Endodermal cell (in vitro differentiated cells): ENCODE measurements at regions not wholly inside any gene's neighbourhood (a gene's known extent, or its start where the extent isn't known, plus 50 kb on each side); places are given as distances from the start of the nearest gene placed in this dataset.

Experiments used
- DNase-seq: peaks from one replicate; pipeline ENCODE4 v3.0.0-alpha.2; 2017
- H3K27ac ChIP-seq: 2 replicates; pipeline ENCODE4 v1.5.1; 2013; ENCODE audit warnings: mild to moderate bottlenecking, low read depth, low read length, moderate library complexity
- H3K27me3 ChIP-seq: 2 replicates; pipeline ENCODE4 v1.6.1; 2013; ENCODE audit warnings: mild to moderate bottlenecking, low read length, moderate library complexity; ENCODE audit not compliant: insufficient read depth, control insufficient read depth, poor library complexity, severe bottlenecking
- H3K36me3 ChIP-seq: 2 replicates; pipeline ENCODE4 v1.7.0; 2013; ENCODE audit warnings: mild to moderate bottlenecking, low read length, moderate library complexity; ENCODE audit not compliant: control insufficient read depth, insufficient read depth
- H3K4me1 ChIP-seq: one replicate; pipeline ENCODE4 v1.7.0; 2013; ENCODE audit warnings: low read length; ENCODE audit not compliant: control insufficient read depth, insufficient read depth
- H3K4me3 ChIP-seq: 2 replicates; pipeline ENCODE4 v1.5.1; 2013; ENCODE audit warnings: mild to moderate bottlenecking, low read length, moderate library complexity
- H3K9ac ChIP-seq: 2 replicates; pipeline ENCODE4 v1.6.1; 2013; ENCODE audit warnings: mild to moderate bottlenecking, low read length, moderate library complexity; ENCODE audit not compliant: poor library complexity, severe bottlenecking; ENCODE audit errors: extremely low read depth
- H3K9me3 ChIP-seq: 2 replicates; pipeline ENCODE4 v1.6.1; 2013; ENCODE audit warnings: mild to moderate bottlenecking, low read length, moderate library complexity; ENCODE audit not compliant: control insufficient read depth
- H3K27ac Mint-ChIP-seq: 2 replicates; pipeline ENCODE4 v1.8.0; 2020; ENCODE audit warnings: mixed read lengths
- H3K27me3 Mint-ChIP-seq: 2 replicates; pipeline ENCODE4 v1.8.0; 2021; ENCODE audit warnings: mild to moderate bottlenecking, mixed read lengths; ENCODE audit not compliant: insufficient read depth
- H3K36me3 Mint-ChIP-seq: 2 replicates; pipeline ENCODE4 v1.8.0; 2020; ENCODE audit warnings: low read depth, mixed read lengths
- H3K4me1 Mint-ChIP-seq: 2 replicates; pipeline ENCODE4 v1.8.0; 2020; ENCODE audit warnings: mixed read lengths
- H3K4me3 Mint-ChIP-seq: 2 replicates; pipeline ENCODE4 v1.8.0; 2020; ENCODE audit warnings: mild to moderate bottlenecking, moderate library complexity, mixed read lengths
- H3K9me3 Mint-ChIP-seq: 2 replicates; pipeline ENCODE4 v1.8.0; 2020; ENCODE audit warnings: mild to moderate bottlenecking, mixed read lengths
- CTCF ChIP-seq: fragments of 200-600 bp; sonication (generic); conservative IDR thresholded peaks from 2 replicates; pipeline ENCODE4 v1.5.0; 2021; ENCODE audit warnings: antibody characterized with exemption, mild to moderate bottlenecking
- WGBS, 2 experiments: methylation state at CpG; one replicate each; pipeline versions ENCODE4 v1.1.5 to v1.1.7; 2013; ENCODE audit warnings: missing lambda C conversion rate in 2 of 2, mixed read lengths in 1 of 2; ENCODE audit not compliant: insufficient coverage in 1 of 2, insufficient read length in 1 of 2; 5-methylcytosine and 5-hydroxymethylcytosine counted together

- Mint-ChIP-seq H3K4me3 (no peak overlapping the region), H3K27ac (no peak overlapping the region), H3K36me3 (peaks cover 2% of the 10 kb centered on the region), H3K4me1 (no peaks in the 10 kb centered on the region), H3K9me3 (peaks cover 92% of the 10 kb centered on the region), H3K27me3 (no peaks in the 10 kb centered on the region)
- Histone ChIP-seq H3K4me3 (no peak overlapping the region), H3K9ac (no peak overlapping the region), H3K36me3 (no peaks in the 10 kb centered on the region), H3K27me3 (no peaks in the 10 kb centered on the region), H3K27ac (no peak overlapping the region), H3K4me1 (no peaks in the 10 kb centered on the region), H3K9me3 (peaks cover 65% of the 10 kb centered on the region)
- DNase-seq: no peak
- TF ChIP-seq CTCF: no peak
- WGBS, 2 experiments: 75 to 84% methylated on average over 7 to 8 of the region's 8 CpGs
Observed at GRCh38 chr22:47337161-47337621, 574.7 kb downstream of the TBC1D22A start.

GRCh38 chr22:47335958-47336357 lies 573.5 kb downstream of the TBC1D22A start:
- Histone ChIP-seq H3K9me3 (peaks cover 66% of the 10 kb centered on the region), H3K27me3 (no peaks in the 10 kb centered on the region), H3K4me3 (no peak overlapping the region), H3K4me1 (no peaks in the 10 kb centered on the region), H3K9ac (no peak overlapping the region), H3K27ac (no peak overlapping the region), H3K36me3 (no peaks in the 10 kb centered on the region)
- TF ChIP-seq CTCF: no peak
- H3K4me3 Mint-ChIP-seq: no peak overlapping the region
- H3K27me3 Mint-ChIP-seq: no peaks in the 10 kb centered on the region
- no peaks in the 10 kb centered on the region for H3K4me1 Mint-ChIP-seq
- WGBS, 2 experiments: 80 to 81% methylated on average over 3 of the region's 3 CpGs
- DNase-seq: no peak
- H3K27ac Mint-ChIP-seq: no peak overlapping the region
- H3K36me3 Mint-ChIP-seq: peaks cover 5% of the 10 kb centered on the region
- peaks cover 92% of the 10 kb centered on the region for H3K9me3 Mint-ChIP-seq

GRCh38 chr22:47335460-47335859 lies 573.0 kb downstream of the TBC1D22A start:
- no peaks in the 10 kb centered on the region for H3K4me1 ChIP-seq

More at GRCh38 chr22:47335460-47335859, 573.0 kb downstream of the TBC1D22A start:
- no peak for DNase-seq
- no peak overlapping the region for H3K27ac Mint-ChIP-seq
- Histone ChIP-seq H3K27me3 (no peaks in the 10 kb centered on the region), H3K9ac (no peak overlapping the region), H3K27ac (no peak overlapping the region), H3K36me3 (no peaks in the 10 kb centered on the region), H3K4me3 (no peak overlapping the region), H3K9me3 (peaks cover 66% of the 10 kb centered on the region)
- 51 to 68% methylated on average over 7 to 10 of the region's 10 CpGs for WGBS, 2 experiments
- H3K4me3 Mint-ChIP-seq: no peak overlapping the region
- no peak for TF ChIP-seq CTCF
- peaks cover 93% of the 10 kb centered on the region for H3K9me3 Mint-ChIP-seq
- no peaks in the 10 kb centered on the region for H3K27me3 Mint-ChIP-seq
- H3K4me1 Mint-ChIP-seq: no peaks in the 10 kb centered on the region
- H3K36me3 Mint-ChIP-seq: peaks cover 5% of the 10 kb centered on the region
